HS-27A (cell line): ENCODE measurements at regions not wholly inside any gene's neighbourhood (a gene's known extent, or its start where the extent isn't known, plus 50 kb on each side); places are given as distances from the start of the nearest gene placed in this dataset.

Source experiments
- DNase-seq: peaks from one replicate; pipeline ENCODE4 v3.0.0-alpha.2; 2012; ENCODE audit warnings: low read depth, missing footprints

DNA sequence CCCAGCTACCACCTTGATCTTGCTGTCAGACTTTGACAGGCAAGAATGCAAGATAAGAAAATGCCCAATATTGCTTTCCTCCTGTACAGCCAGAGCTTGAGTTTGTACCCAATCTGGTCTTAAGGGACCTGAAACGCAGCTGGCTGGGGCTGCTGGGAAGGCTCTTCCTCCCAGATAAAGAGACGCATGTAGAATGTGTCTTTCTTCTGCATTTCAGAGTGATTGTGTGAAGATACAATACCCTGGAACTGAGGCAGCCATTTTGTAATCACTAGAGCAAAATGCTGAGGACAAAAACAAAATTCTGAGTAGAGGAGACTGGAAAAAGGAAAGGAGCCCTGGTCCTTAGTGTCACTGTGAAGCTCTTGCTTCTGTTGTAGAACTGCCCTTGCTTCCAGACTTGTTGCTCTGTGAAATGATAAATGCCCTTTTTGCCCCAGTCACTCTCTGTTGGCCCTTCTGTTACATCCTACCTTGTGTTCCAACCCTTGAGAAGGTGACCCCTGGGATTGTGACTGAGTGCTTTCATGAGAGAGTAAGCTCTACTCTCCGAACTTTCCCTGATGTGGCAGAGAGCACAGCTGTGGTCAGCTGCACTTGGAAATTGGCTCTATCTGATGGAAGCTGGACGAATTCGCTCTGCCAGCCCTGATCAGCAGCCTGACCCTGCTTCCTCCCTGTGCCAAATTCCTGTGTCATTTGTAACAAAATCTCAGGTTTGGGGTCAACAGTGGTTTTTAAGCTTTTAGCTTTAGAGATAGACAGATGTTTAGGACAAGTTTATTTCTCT lies 137.4 kb upstream of the RBMS1 start:
- DNase-seq = no peak

DNA sequence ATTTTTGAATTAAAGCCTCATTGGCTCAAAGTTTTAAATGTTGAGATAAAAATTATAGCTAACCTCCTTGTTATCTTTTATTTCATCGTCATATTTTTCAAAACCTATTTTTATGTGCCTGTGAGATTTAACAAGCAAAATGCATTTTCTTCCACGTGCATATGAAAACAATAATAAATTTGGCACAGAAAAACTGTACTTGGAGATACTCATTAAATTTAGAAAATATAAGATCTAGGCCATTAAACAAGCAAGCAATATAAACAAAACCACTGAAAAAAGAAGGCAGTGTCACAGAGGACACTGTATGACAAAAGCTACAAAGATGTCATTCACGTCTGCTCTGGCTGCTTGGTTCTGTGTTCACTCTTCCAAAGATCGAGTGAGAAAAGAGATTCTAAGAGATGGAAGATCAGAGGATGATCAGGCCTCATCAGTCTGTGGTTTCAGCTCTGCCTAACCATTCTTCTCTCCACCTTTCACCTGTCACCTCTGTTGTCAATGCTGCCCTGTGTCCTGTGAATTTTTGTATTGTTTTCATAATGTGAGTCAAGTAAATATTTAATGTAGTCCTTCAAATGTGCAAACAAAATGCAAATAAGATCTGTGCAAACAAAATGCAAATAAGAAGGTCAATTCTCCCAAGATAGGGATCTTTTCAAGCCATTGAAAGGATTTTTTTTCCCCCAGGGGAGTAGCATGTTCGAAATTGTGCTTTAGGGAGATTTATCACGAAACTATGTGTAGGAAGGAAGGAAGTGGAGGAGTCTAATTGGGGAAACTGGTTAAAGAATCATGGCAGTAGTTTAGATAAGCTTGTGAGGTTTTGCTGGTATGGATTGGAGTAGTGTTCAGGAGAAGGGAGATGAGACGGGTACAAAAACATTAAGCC lies 138.7 kb upstream of the RBMS1 start:
- DNase-seq = no peak

DNA sequence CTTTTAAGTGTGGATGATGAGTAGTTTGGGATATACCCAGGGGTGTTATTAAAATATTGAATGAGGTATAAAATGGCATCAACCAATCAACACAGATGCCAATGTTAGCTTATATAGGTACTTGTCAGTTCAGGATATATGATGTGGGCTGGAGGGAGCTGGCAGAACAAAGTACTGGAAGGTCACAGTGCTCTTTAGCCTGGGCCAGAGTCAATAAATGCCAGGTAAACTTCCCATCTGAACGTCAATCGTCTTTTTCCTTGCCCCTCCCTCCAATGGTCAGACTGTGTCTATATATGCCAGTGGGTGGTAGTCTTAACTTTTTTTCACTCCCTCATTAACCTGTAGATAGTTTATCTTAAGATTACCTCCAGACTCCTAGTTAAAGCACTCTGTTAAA lies 140.8 kb upstream of the RBMS1 start:
- no peak for DNase-seq

DNA sequence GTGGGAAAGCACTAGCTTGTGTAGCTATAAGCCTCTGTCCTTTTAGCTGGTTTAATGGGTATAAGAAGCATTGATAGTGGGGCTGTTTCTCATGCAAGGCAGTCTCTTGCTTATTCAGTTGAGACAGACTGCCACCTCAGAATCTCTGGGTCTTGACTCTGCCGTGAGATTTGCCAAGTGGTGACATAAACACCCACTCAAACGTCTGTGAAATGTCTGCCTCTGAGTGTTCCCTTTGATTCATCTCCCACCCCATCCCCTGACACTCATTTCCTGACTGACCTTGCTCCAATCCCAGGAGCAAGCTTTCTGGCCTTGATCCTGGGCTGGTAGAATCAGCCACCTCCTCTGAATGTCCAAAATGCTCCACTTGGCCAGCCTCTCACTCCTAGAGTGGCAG lies 141.9 kb upstream of the RBMS1 start:
- no peak for DNase-seq

DNA sequence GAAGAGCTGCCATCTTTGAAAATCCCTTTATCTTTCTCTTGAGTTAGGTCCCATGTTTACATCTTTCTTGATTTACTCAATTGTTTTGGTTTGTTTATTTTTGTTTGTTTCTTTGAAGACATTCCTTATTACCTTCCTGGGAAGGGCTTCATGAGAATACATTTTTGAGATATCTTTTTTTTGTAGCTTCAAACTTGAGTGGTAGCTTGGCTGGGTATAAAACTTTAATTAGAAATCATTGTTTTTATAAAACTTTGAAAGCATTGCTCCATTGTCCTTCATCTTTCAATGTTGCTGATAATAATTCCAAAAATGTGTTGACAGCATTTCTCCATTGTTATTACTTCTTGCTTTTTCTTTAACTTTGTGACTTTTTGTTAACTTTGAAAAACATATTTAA lies 145.9 kb upstream of the RBMS1 start:
- DNase-seq = no peak

DNA sequence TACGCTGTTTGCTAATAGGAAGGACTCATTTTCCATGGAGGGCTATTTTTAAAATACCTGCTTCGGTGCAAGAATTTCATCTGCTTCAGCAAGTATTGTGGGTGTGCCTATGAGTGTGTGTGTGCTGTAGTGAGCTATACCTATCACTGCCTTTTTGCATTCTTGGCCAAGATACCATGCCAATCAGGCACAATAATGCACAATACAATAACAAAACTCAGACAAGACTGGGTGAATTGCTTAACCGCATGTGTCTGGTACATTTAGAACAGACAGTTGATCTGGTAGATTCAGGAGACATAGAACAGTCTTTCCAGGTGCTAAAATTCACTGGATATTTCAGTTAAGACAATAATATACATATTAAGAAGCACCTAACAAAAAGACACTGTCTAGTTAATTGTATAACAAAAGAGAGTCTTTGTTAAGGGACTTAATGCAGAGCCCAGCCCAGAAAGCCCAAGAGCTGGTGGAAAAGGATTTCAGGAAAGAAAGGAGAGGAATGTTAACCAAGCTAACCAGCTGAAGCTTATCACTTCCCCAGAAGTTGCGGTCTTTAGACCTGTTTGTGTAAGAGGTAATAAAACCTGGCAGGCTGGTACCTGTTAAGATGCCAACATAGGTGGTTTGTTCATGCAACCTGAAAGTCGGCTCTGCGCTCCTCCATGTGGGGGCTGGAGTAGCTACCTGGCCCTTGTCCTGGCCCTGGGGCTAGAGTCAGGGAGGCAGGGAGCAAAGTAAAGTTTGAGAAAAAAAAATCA lies 153.3 kb upstream of the RBMS1 start:
- no peak for DNase-seq

DNA sequence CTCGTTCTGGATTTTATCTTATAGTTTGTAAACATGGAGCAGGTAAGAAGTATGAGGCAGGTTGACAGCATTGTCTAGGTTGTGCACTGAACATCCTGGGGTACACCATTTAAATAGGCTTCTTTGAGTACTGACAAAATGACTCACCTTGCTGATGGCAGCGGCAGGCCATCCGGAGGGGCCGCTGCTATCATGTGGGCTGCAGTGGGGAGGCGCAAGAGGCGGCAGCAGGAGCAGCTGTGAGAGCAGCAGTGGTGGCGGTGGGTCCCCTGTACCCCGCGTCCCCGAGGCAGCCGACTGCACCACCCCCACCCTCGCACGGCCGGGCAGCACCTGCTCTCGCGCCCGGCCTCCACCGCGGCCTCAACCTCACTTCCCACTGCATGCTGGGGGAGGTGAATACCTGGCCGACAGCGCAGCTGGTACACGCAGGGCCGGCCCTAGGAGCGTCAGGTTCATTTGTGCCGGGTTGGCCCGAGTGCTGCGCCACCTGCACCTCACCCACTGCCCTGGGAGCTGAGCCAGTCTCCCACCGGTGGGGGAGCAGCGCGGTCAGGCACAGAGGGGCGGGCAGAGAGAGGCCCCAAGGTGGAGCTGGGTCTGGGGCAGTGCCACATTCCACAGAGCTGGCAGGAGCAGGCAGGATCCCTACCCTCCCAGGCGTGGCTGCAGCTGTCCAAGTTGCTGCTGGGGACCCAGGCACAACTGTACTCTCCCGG lies 154.5 kb upstream of the RBMS1 start:
- DNase-seq = no peak

DNA sequence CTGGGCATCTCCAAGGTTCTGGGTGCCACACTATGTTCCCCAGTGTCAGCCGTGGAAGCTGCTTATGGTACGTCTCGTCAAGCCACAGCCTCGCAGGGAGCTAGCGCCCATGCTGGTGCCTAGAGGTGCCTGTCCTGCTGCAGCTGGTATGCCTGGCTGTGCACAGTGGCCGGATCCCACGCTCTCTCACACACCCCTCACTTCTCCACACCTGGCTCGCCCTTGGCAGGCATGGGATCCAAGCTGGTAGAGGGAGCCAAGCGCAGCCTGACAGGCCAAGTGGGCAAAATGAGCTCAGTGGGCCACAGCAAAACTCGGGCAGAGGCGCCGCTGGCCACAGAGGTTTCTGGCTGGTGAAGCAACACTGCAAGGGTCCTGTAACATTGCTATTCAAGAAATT lies 156.1 kb upstream of the RBMS1 start:
- DNase-seq = no peak

DNA sequence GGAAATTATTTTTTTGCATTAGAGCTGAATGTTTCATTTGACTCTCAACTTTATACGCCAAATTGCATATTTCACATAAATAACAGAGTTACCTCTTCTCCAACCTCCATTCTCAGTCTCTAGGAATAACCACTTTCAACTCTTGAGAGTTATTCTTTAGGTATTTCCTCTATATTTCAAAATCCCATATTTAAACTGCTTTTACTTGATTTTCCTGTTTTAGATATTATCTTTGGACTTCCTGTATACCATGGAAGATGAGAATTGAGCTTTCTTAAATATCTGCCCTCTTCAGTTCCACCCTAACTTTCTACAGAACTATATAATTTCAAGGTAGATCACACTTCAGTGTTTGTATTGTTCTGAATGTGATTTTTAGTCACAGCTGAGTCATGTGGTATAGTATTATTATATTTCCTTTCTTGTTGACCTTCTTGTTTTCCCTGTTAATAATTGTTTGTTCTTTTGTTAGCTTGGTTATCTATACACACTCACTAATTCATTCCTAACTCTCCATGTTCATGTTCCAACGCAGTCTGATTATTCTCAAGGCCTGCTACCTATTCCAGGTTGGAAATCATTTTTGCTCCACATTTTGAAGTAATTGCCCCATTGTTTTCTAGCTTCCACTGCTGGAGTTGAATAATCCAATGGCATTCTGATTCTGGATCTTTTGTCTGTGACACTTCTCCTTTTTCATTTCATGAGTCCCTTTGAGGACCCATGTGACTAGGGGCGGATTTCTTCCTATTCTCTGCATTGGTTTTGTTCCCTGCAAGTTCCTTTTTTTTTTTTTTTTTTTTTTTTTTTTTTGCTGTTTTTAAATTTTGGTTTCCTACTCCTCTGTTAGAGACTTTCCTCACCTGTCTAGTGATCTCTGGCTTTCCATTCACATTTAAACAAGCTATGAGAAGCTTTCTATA lies 156.8 kb upstream of the RBMS1 start:
- no peak for DNase-seq

DNA sequence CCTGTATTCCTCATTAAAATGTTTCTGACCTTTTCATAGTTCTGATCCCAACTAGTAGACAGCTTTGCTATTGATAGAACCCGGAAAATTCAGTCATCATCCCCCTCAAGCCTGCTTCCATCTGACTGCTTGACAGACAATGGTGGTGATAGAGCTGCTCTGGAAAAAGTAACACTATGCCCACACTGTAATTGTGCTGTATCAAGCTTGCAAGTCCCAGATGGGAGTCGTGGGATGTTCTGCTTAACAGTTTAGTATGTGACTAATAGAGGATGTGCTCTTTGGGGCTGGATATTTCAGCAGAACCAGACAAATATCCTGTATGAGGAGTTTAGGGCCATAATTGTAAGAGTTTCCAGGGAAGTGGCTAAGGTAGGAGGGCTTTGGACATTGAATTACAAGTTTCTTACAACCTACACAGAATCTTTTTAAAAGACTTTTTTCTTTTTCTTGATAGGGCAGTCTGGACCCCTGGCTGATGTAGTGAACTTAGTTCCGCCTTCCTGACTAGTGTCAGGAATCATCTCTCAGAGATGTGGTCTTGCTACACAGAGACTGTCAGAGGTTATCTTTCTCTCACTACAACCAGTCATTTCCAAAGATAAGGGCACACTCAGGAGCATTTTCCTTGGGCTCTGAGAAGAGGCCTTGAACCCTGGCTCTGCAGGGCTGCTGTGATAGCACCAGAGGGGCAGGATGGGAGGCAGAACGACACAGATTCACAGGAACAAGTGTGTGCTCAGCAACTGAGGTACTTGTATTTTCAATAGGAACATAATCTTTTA lies 158.0 kb upstream of the RBMS1 start:
- DNase-seq = no peak

DNA sequence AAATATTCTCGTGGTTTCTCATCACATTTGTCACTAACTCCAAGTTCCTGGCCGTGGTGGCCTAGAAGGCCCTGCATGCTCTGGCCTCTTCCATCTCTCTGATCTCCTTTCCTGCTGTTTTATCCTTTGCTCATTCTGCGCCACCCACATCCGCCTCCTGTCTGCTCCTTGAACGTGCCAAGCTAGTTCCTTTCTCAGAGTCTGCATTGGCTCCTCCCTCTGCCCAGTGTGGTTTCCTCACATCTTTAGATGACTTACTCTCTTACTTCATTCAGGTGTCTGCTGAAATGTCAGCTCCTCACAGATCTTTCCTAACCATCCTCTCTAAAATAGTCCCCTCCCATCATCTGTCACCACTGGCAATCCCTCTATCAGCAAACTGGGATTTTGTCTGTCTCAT lies 158.6 kb upstream of the RBMS1 start:
- DNase-seq = no peak

DNA sequence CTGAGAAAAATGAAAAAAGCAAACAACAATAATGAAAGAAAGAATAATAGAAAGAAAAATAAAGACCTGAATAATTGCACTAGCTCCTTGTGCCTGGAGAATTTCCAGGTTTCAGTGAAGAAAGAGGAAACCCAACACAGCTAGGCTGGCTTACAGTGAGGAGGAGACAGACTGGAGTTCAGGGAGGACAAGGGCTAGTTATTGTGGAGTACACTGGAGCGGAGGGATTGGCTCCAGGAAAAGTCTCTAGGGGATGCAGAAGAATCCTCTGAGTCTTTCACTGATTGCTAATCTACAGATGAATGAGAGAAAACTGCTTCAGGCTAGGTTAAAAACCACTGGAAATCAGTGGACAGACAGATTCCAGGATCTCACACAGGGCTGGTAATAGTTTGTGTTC lies 163.6 kb upstream of the RBMS1 start:
- no peak for DNase-seq

DNA sequence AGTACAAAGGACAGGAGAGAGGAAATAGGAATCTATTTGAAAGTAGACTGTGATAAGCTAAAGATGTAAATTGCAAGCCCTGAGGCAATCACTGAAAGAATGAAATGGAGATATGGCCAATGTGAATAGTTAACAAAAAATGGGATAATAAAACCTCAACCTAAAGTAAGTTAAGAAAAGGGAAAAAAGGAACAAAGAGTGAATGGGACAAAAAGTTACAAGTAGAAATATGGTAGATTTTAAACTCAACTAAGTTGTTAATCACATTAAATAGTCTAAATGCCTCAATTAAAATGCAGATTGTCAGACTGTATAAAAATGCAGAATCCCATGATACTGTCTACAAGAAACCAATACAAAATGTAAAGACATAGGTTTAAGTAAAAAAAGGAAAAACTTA lies 165.2 kb upstream of the RBMS1 start:
- DNase-seq = no peak

DNA sequence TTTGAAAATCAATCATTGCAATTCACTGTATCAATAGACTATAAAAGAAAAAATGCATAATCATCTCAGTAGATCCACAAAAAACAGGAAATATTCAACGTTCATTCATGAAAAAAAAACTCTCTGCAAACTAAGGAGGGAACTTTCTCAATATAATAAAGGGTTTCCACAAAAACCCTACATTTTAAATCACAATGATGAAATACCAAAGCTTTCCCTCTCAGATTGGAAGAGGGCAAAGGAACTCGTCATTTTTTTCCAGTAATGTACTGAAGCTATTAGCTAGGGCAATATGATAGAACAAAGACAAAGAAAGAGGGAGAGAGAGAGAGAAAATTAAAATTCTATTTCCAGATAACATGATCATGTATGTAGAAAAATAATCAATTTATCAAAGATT lies 167.1 kb upstream of the RBMS1 start:
- no peak for DNase-seq

DNA sequence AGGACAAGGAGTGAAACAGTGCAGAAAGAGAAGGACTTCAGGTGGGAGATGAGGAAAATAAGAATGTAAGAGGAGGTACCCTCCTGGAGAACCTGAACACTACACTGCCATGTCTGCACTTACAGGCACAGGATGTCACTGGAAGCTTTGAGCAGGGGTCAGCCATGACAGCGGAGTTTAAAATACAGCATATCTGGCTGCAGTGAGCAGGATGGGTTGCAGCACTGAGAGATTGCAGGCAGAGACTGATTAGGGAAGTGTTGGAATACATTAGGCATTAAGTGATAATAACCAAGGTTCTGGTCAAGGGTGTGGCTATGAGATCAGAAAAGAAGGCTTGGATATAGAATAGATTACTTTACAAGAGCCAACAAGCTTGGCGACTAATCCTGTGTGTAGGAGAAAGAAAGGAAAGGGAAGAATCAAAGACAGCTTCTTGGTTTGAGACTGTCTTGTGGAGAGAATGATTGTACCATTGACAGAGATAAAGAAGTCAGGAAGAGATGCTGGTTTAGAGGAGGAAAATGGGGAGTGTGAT lies 171.1 kb upstream of the RBMS1 start:
- DNase-seq = no peak

DNA sequence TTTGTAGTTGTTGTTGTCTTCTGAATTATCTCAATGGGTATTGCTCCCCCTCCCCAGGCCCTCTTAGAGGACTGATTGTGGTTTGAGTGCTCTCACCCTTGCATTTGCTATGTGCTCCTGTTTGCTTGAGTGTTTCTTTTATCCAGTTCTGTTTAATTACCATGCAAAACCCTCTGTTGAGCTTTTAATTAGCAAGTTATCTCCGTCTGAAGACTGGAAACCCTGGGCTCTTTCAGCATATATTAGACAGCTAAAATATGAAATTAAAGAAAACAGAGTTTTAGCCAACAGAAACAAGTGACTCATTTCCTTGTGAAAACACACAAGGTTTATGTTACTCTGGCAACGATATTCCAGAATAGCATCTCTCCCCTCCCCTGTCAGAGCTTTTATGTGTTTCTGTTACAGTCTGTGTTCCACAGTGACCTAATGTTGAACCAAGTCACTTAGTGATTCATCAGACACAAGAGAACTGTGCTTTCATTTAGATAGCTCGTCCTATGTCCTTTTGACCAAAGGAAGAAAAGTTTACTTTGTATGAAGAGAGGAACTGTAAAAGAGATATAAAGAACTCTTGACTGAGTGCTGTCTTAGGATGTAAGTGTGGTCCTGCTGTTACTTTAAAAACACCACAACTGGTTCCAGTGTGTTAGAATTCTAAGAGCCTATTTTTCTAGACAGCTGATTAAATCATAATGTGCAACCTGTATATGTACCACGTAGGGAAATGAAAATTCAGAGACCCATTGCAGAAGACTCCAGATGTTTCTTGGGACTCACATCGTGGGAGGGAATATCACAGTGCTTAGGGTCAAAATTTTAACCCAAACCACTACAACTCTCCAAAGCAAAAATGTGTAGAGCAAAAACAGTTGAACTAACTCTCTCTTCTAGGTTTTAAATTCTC lies 172.8 kb upstream of the RBMS1 start:
- peak; percentile 70 for DNase-seq

DNA sequence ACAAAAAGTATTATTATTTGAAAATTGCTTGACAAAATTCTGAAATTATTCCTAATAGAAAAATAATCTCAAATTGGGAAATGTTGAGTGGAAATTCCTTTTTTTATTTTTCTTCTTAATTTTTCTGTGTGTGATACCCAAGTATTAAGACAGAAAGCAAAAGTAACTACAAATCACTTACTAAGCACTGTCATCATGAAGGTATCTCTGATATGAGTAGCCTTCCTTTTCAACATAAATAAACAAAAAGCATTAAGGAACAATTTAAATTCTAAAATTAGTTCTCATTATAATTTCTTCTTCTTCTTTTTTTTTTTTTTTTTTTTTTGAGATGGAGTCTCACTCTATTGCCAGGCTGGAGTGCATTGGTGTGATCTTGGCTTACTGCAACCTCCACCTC lies 174.2 kb upstream of the RBMS1 start:
- no peak for DNase-seq

DNA sequence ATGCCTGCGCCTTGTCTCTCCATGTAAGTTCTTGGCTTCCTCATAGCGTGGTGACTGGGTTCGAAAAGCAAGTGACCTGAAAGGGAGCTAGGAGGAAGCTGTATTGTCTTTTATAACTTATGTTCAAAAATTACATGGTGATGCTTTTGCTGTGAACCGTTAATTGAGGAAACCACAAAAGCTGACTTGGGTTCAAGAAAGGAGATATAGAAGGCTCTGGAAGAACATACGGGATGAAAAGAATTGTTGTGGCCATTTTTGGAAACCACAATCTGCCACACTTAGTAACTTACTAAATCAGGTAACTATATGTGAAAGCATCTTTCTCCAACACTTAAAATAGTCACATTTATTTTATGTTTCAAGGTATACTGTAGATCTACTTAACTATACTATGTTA lies 177.0 kb upstream of the RBMS1 start:
- DNase-seq = no peak

DNA sequence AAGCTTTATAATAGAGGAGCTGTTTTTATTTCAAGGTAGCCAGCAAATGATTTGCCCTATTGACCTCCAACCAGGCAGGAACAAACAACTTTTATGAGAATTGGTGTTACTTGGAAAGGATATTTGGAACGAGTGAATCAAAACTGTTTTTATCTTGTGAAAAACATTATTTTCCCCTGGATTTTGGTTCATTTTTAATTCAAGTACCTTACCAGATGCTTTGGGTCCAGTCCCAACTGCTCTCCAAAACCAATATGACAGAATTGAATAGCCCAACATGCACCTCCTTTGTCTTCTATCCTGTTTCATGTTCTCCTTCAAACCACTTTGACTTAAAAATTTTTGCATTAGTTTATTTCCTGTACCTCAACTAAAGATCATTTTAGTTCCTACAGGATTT lies 178.6 kb upstream of the RBMS1 start:
- DNase-seq = no peak
